HUDEP-2 (cell line): ENCODE measurements at regions not wholly inside any gene's neighbourhood (a gene's known extent, or its start where the extent isn't known, plus 50 kb on each side); places are given as distances from the start of the nearest gene placed in this dataset.
"Not testable (repeated sequence)": the region's sequence is repeated elsewhere in the genome, so short reads cannot be mapped to it uniquely, and the experiment has no call there.

ENCODE experiments used
- DNase-seq, 76 experiments: peaks; one replicate each; lab custom pipeline; 2025; ENCODE audit not compliant: unreplicated experiment in 76 of 76; lab: John Stamatoyannopoulos, UW

DNA sequence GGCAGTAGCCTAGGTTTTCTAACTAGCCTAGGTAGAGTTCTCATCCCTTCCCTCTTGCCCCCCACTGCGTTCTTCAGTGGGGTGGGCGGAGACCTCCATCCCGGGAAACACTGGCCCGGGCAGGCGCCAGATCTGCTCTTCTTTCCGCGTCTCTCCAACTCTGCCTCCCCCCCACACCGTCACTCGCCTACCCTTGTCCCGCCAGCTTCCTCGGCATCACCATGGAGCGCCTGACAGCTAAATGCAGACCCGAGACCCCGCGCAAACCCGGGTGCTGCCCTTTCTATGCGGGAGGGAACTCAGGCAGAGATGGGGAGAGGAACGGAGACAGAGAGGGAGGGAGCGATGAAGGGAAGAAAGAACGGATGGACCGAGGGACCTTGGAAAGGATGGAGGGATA lies 1494.8 kb upstream of the DEFB115 start:
- DNase-seq = no peak

DNA sequence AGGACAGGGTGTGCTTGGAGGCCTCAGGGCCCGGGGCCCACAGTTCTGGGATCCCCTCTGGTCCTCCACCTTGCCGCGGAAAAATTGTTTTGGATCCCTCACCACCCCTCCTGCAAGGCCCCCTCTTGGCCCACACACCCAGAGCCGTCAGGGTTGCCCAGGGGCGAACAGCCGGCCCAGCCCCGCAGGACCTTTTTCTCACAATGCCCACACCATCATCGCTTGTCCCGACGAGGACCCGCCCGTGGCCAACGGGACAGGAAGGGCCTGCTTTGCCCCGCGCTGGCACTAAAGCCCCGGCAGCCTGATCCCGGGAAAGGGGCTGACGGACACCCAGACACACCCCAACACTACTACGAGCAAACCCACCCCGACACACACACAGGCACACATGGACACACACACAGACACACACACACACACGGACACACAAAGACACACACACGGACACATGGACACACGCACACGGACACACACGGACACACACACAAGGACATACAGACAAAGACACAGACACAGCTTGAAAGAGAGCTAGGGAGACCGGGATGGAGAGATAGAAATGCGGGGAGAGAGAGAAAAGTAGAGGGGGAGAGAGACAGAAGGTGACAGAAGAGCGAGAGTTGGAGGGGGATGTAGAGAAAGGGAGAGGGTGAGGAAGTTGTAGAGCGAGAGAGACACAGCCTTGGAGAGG lies 1493.5 kb upstream of the DEFB115 start:
- DNase-seq = no peak

DNA sequence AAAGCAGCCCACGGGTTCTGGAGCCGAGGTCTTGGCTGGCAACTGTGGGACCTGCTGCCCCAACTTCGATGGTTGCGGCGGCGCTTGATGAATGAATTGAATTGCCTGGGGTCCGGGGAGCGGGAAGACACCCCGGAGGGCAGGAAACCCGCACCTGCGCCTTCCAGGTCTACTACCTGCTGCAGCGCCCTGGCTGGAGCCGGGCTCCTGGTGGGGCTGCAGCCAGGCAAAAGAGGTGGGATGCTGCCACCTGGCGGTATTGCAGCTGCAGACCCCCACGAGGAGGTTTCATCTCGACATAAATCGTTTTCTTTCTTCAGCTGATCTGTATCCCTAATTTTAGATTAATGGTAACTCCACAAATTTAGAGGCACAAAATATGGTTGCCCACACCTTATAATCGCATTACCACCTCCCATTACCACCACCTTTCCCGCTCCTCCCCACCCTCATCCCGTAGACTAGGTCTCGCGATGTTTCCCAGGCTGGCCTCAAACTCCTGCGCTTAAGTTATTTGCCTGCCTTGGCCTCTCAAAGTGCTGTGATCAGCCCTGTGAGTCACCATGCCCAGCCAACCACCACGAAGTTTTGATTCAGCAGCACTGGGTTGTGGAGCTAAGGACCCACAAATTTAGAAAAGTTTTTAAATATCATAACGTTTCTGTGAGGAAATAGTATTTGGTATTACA lies 1492.4 kb upstream of the DEFB115 start:
- peak in 14 of 76 experiments; percentile 0 to 54 (median 15) for DNase-seq

DNA sequence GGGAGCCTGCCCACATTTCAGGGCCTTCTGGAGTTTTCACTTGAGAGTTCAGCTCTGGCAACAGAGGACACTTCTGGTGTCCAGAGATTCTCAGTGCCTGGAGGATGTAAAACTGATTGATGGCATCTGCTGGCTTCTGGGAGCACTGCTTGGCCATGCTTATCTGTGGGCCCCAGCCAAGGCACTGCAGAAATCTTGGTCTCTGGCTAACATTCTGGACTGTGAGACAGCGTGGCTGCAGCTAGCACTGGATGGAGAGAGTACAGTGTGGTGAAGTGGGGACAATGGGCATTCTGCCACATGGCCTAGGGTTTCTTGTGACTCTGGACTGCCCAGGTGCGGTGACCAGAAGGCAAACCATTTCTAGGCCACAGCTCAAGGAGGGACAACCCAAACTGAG lies 1479.4 kb upstream of the DEFB115 start:
- peak in 1 of 76 experiments; percentile 7 for DNase-seq

DNA sequence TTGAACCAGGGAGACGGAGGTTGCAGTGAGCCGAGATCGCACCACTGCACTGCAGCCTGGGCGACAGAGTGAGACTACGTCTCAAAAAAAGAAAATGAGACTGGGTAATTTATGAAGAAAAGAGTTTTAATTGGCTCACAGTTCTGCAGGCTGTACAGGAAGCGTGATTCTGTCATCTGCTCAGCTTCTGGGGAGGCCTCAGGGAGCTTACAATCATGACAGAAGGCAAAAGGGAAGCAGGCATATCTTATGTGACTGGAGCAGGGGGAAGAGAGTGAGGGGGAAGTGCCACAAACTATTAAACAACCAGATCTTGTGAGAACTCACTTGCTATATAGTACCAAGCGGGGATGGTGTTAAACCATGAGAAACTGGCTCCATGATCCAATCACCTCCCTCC lies 1476.2 kb upstream of the DEFB115 start:
- not testable (repeated sequence) for DNase-seq

DNA sequence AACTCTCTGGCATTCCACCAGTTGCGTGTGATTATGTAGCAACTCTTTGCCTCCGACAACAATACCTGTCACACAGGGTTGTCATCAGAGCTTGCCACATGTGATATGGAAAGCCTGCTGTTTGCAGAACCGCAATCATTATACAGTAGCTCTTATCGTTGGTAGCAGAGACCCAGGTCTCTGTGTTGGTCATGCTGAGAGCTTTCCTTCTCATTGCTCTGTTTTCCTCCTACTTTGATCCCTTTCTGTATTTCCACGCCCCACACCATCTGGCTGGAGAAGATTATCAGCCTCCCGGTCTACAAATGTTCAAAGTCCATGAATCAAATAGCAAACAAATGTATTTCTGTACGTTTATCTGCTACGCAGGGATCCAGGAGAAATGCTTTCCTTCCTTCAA lies 1475.6 kb upstream of the DEFB115 start:
- peak in 10 of 76 experiments; percentile 35 to 95 (median 75) for DNase-seq

DNA sequence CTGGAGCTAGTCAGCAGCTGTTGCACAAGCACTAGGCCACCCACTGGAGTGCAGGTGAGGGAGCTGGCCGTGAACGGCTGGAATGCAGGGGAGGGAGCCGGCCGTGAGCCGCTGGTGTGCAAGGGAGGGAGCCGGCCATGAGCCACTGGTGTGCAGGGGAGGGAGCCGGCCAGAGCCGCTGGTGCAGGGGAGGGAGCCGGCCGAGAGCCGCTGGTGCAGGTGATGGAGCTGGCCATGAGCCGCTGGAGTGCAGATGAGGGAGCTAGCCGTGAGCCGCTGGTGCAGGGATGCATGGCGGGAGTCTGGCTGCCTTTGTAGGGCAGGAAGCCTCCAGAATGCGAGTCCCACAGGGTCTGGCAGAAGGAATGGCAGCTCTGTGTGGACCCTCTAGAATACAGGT lies 1470.0 kb upstream of the DEFB115 start:
- not testable (repeated sequence) for DNase-seq

DNA sequence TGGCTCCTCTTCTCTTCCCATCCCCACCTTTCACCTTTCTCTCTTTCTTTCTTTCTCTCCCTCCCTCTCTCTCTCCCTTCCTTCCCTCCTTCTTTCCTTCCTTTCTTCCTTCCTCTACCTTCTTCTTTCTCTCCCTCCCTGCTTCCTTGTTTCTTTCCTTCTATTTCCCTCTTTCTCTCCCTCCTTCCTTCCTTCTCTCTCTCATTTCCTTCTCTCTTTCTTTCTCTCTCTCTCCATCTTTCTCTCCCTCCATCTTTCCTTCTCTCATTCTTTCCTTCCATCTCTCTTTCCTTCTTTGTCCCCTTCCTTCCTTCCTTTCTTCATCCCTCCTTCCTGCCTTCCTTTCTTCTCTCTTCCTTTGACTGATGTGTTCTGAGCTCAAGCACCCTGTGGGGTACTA lies 1467.0 kb upstream of the DEFB115 start:
- no peak for DNase-seq

DNA sequence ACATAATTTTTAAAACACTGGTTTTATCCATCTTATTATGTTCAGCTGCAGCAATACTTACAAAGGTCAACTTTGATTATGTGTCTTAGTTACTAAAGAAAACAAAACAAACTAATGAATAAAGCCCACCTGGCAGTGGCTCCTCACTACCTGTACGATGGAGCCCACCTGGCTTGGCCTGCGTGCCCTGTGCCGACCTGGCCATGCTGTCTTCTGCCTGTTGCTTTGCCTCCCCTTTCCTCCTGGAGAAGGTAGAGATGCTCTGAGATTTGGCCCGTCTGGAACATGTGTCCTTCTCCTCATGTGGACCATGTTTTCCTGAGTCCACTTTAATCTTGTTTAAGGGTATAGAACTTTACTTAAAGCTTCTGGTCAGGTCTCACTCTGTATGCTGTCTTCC lies 1426.0 kb upstream of the DEFB115 start:
- DNase-seq = not testable (repeated sequence)

DNA sequence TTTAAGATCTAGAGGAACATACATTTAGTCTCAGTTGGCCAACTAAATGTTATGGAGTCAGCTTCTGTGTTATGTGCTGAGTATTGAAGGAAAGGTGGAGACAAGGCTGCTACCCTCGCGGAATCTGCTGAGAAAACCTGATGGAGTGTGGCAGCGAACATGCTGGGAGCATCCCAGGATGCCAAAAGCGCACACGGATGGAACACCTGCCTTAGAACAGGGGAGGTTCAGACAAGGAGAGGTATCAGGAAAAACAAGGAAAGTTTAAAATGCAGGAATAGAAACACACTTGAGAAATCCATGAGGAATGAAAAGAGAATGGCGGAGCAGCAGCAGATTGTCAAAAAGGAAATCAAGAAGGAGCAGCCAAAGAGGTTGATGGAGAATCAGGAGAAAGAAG lies 1389.5 kb upstream of the DEFB115 start:
- not testable (repeated sequence) for DNase-seq

DNA sequence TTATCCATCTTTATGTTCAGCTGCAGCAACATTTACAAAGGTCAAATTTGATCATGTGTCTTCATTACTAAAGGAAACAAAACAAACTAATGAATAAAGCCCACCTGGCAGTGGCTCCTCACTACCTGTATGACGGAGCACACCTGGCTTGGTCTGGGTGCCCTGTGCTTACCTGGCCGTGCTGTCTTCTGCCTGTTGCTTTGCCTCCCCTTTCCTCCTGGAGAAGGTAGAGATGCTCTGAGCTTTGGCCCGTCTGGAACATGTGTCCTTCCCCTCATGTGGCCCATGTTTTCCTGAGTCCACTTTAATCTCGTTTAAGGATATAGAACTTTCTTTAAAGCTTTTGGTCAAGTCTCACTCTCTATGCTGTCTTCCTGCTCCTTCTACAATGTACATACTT lies 1388.8 kb upstream of the DEFB115 start:
- not testable (repeated sequence) for DNase-seq

DNA sequence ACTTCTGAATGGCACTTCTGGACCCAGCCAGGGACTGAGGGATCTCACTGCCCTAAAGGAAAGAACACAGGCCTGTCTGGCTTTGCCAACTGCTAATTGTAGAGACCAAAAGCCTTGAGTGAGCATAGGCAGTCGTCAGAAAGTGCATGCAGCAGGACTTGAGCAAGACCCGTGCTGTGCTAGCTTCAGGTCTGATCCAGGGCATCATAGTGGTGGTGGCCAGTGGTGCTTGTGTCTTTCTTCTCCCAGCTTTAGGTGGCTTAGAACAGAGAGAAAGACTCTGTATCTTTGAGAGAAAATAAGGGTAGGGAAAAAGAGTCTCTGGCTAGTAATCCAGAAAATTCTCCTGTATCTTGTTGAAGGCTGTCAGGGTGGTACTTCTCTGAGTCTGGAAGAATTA lies 1385.6 kb upstream of the DEFB115 start:
- DNase-seq = not testable (repeated sequence)

DNA sequence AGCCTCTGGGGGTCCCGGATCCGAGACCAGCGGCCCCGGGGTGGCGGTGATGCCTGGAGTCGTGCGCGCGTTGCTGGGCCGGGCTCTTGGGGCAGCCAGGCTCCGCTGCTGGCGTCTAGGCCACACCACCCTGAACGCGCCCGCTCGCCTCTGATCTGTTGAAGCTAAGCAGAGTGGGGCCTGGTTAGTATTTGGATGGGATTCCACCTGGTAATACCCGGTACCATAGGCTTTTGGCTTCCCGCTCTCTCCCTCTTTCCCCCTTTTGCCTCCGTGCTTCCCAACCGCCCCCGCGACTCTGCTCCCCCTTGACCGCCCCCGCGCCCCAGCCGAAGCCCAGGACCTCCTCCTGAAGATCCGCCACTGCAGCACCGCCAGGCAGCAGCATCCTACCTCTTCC lies 1383.5 kb upstream of the DEFB115 start:
- peak in 18 of 76 experiments; percentile 4 to 36 (median 17) for DNase-seq

DNA sequence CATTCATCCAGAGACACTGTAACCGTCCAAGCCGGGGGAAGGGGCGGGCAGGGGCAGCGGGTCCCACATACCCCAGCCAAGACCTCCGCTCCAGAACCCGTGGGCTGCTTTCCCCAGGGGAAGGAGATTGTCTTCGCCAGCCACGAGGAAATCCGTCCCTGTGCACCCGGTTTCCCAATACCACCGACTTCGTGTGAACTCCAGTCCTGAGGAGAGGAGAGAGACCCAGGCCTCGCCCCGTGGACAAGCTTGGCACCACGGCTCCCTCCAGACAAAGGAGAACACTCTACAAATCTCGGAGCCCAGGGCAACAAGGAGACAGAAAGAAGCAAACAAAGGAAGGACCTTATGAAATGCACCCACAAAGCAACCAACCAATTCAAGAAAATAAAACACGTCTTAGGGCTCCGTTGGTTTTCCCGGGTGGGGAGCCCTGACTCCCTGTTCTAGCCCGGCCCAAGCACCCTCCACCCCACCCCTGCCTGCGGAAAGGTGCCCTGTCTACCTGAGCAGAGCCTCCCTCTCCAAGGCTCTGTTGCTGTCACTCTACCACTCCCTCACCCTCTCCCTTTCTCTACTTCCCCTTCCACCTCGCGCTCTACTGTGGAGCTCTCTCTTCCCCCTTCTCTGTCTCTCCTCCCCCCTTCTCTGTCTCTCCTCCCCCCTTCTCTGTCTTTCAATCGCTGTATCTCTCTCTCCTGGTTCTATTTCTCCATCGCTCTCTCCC lies 1382.8 kb upstream of the DEFB115 start:
- DNase-seq = no peak

DNA sequence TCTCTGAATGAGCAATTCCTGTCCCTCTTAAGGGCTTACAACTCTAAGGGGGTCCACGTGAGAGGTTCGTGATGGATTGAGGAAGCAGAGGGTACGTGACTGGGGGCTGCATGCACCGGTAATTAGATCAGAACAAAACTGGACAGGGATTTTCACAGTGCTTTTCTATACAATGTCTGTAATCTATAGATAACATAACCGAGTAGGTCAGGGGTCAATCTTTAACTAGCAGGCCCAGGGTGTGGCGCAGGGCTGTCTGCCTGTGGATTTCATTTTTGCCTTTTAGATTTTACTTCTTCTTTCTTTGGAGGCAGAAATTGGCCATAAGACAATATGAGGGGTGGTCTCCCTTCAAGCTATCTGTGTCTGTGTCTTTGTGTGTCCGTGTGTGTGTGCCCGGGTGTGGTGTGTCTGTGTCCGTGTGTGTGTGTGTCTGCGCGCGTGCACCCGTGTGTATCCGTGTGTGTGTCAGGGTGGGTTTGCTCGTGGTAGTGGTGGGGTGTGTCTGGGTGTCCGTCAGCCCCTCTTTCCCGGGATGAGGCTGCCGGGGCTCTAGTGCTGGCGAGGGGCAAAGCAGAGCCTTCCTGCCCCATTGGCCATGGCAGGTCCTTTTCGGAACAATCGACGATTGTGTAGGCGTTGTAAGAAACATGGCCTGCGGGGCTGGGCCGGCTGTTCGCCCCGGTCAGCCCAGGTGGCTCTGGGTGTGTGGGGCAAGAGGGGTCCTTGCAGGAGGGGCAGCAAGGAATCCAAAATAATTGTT lies 1382.0 kb upstream of the DEFB115 start:
- DNase-seq = peak in 1 of 76 experiments; percentile 13

DNA sequence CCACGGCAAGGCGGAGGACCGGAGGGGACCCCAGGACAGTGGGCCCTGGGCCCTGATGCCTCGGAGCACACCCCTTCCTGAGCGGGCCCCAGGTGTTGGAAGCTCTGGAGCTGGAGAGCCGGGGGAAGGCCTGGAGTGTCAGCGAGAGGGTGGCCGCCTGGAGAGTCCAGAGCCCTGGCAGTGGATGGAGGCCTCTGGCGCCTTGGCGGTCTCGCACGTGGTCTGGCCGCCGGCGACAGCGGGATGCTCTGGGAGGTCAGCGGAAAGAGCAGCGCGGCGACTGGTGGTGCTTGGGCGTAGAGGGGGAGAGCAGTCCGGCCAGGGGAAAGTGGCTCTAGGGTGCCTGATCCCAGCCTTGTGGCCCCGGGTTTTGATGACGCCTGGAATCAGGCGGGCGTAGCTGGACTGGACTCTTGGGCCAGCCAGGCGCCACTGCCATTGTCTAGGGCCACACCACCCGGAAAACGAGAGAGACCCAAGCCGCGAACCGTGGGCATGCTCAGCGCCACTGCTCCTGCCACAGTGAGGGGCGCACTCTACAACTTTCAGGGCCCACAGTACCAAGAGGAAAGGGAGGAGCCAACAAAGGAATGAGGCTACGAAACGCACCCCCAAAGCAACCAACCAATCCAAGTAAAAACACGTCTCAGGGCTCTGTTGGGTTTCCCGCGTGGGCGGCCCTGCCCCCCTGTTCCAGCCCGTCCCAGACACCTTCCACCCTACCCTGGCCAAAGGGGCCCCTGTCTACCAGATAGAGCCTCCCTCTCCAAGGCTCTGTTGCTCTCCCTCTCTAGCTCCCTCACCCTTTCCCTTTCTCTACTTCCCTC lies 1381.2 kb upstream of the DEFB115 start:
- not testable (repeated sequence) for DNase-seq

DNA sequence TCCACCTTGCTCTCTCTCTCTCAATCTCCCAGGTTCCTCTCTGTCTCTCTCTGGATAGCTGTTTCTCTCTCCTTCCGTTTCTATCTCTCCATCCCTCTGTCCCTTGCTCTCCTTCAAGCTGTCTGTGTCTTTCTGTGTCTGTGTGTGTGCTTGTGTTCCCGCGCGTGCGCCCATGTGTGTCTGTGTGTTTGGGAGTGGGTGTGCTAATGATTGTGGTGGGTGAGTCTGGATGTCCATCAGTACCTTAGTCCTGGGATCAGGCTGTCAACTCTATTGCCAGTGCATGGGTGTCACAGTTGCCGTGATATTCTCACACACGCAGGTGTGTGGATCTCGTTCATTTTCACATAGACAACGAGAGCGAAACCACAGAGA lies 1380.6 kb upstream of the DEFB115 start:
- no peak for DNase-seq

DNA sequence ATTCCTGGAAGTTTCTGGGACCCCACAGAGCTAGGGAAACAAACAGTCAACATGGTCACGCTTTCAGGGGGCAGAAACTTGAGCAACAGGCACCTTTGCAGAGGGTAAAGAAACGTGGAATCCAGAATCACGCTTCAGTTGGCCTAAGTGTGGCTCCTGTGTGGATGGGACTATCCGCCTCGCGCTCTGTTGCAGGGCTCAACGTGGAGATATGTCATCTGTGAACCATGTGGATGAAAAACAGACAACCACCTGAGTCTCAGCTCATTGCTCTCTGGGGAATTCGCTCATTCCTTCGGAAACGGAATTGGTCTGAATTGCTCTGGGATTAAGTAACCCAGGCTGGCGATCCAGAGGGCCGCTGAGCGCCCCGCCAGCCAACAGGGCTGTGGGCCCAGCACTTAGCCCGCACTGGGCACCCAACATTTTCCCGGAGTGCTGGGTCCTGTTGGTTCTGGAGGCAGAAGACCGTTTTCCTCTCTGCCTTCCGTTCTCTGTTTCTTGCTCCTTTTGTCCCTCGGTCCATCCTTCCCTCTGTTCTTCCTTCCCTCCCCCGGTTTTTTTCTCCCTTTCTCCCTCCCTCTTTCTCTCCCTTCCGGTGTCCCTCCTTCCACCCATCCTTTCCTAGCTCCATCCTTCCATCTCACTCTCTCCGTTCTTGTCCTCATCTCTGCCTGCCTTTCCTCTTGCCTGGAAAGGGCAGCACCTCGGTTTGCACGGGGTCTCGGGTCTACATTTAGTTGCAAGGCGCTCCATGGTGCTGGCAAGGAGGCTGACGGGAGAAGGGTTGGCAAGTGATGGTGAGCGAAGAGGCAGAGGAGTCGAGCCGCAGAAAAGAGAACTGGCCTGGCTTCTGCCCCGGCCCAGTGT lies 1379.8 kb upstream of the DEFB115 start:
- DNase-seq = not testable (repeated sequence)

DNA sequence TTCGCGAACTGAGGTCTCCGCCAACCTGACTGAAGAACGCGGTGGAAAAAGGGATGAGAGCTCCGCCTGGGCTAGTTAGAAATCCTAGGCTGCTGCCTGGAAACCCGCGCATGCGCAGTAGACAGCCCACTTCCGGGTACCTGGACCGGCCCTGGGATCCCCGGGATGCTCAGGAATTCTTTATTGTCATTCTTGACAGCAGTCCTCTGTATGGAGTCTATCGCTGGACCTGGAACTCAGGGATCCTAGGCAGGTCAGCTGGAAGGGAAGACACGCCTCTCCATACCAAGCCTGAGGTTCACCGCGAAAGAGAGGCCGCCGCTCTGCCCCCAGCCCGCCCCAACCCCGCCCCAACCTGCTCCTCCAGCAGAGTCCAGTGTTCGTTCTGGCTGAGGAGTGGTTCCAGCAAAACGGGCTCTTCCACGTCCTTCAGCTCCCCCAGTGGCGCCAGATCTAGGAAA lies 1379.2 kb upstream of the DEFB115 start:
- no peak for DNase-seq
